WTC11 (cell line): ENCODE measurements at regions not wholly inside any gene's neighbourhood (a gene's known extent, or its start where the extent isn't known, plus 50 kb on each side); places are given as distances from the start of the nearest gene placed in this dataset.

Experiments
- CREM ChIP-seq: sonication (generic); formaldehyde crosslinking; IDR thresholded peaks from 2 replicates; pipeline ENCODE4 v1.8.1; 2022; ENCODE audit warnings: mild to moderate bottlenecking, missing genetic modification reagents, moderate library complexity
- CTCF ChIP-seq: fragments of 200-600 bp; IDR thresholded peaks from 2 replicates; pipeline ENCODE4 v1.8.0; 2022; ENCODE audit warnings: antibody characterized with exemption
- FOXP1 ChIP-seq: sonication (generic); formaldehyde crosslinking; IDR thresholded peaks from 2 replicates; pipeline ENCODE4 v1.8.0; 2022; ENCODE audit warnings: missing genetic modification reagents, mild to moderate bottlenecking, moderate library complexity, borderline replicate concordance
- KAT7 ChIP-seq: sonication (generic); formaldehyde crosslinking; IDR thresholded peaks from 2 replicates; pipeline ENCODE4 v1.8.1; 2023; ENCODE audit warnings: missing genetic modification reagents, mild to moderate bottlenecking, borderline replicate concordance
- SP1 ChIP-seq: sonication (generic); formaldehyde crosslinking; conservative IDR thresholded peaks from 2 replicates; pipeline ENCODE4 v1.8.1; 2022; ENCODE audit warnings: missing genetic modification reagents
- TCF7 ChIP-seq: sonication (generic); formaldehyde crosslinking; IDR thresholded peaks from 2 replicates; pipeline ENCODE4 v1.8.0; 2022; ENCODE audit warnings: mild to moderate bottlenecking, low read depth, missing genetic modification reagents, moderate library complexity
- ZNF423 ChIP-seq: fragments of 250-450 bp; sonication (Bioruptor Pico); IDR thresholded peaks from 2 replicates; pipeline ENCODE4 v2.1.2; 2022; ENCODE audit warnings: mild to moderate bottlenecking, moderate library complexity
- TF ChIP-seq, protein P1 (sequence below): sonication (generic); formaldehyde crosslinking; IDR thresholded peaks from 2 replicates; pipeline ENCODE4 v1.8.1; 2023; ENCODE audit warnings: mild to moderate bottlenecking, missing genetic modification reagents, moderate library complexity

- no peak for TF ChIP-seq ZNF423 (CRISPR knock-in tag)
- TF ChIP-seq CTCF: no peak
- TF ChIP-seq TCF7 (CRISPR knock-in tag): no peak
- no peak for TF ChIP-seq SP1
- TF ChIP-seq FOXP1 (CRISPR knock-in tag): no peak
- TF ChIP-seq, protein P1, sequence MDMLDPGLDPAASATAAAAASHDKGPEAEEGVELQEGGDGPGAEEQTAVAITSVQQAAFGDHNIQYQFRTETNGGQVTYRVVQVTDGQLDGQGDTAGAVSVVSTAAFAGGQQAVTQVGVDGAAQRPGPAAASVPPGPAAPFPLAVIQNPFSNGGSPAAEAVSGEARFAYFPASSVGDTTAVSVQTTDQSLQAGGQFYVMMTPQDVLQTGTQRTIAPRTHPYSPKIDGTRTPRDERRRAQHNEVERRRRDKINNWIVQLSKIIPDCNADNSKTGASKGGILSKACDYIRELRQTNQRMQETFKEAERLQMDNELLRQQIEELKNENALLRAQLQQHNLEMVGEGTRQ: no peak
- TF ChIP-seq KAT7 (CRISPR knock-in tag): no peak
- TF ChIP-seq CREM (CRISPR knock-in tag): no peak
Observed at GRCh38 chr4:4610672-4611071, 68.8 kb upstream of the STX18 start.
